Activated naive CD4-positive, alpha-beta T cell treated with anti-CD3 and anti-CD28 coated beads, Interleukin-2, amount 50 U/mL, for 72 hours (primary cell): ENCODE measurements at regions not wholly inside any gene's neighbourhood (a gene's known extent, or its start where the extent isn't known, plus 50 kb on each side); places are given as distances from the start of the nearest gene placed in this dataset.

Experiments used
- ATAC-seq, 2 donors: fragments of 150-1000 bp; cut with Tn5 transposase; 2 replicates each; pipeline ENCODE4 v1.10.0; 2021; ENCODE audit warnings: mild to moderate bottlenecking in 2 of 2, moderate library complexity in 2 of 2
- DNase-seq, 2 donors: peaks; one replicate each; pipeline ENCODE4 v3.0.0; 2021 to 2022; ENCODE audit warnings: low spot score in 2 of 2
- H3K27ac Mint-ChIP-seq, 2 donors: one replicate each; pipeline ENCODE4 v1.8.0; 2022; ENCODE audit warnings: mild to moderate bottlenecking in 2 of 2, mixed read lengths in 2 of 2
- H3K36me3 Mint-ChIP-seq, 2 donors: one replicate each; pipeline ENCODE4 v1.8.0; 2022; ENCODE audit warnings: mixed read lengths in 2 of 2
- H3K9me3 Mint-ChIP-seq, 2 donors: one replicate each; pipeline ENCODE4 v1.8.0; 2022; ENCODE audit warnings: mixed read lengths in 2 of 2

DNA sequence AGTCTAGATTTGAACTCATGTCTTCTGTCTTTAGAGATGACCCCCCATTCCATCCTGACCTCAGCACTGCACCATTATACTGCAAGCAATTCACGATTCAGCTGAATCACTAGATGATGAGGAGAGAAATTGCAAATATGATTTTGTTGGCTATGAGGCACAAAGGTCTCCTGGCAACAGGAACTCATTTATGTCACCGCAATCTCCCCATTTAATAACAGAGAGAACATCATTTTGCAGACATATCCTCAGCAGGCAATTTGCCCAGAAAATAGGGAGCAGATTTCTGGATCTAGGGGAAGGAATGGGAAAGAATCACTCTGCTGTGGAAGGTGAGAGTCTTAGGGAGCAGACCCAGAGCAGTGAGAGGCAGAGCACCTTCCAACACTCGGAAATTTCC is 303.0 kb downstream of the PAX1 start:
- H3K27ac Mint-ChIP-seq, result no peak overlapping the region
- peaks cover 0 to 23% of the 10 kb centered on the region in 2 donors for H3K36me3 Mint-ChIP-seq
- peaks cover 14 to 22% of the 10 kb centered on the region in 2 donors for H3K9me3 Mint-ChIP-seq
- DNase-seq (no peak), ATAC-seq (no peak)

DNA sequence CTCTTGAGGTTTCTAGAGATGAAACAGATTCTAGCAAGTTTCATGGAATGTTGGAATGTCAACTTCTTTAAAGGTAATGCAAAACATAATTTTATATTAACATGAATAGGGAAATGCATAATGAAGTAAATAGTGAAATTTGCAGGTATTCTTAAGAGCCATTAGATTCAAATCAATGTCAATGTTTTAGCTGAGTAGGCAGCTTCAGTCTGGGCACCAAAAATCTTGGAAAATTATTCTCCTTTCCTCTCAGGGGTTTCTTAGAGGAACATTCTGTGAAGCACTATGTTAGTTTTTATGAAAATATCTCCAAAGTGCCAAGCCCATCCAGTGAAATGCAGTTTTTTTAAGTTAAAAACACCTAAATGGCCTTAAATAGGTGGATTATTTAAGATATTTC is 300.8 kb downstream of the PAX1 start:
- Mint-ChIP-seq H3K36me3 (peaks cover 0 to 23% of the 10 kb centered on the region in 2 donors), H3K9me3 (peaks cover 22 to 25% of the 10 kb centered on the region in 2 donors), H3K27ac (no peak overlapping the region)
- no peak for DNase-seq
- ATAC-seq, result no peak

DNA sequence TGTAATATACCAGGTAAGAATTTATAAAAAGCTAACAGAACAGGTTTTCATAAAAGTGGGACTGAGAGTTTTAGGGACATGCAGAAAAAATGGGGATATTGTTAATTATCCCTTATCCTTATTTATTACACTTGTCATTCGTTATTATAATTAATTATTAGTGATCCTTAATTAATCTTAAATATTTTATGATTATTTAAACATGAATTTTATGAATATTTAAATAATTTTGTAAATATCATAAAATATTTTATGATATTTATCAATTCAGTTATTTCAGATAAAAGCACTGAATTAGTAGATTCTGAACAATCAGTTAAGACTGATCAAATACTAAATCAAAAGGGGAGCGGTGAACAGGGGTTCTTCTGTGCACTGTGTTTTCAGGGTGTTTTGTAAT is 300.1 kb downstream of the PAX1 start:
- DNase-seq (no peak), ATAC-seq (no peak)
- no peak overlapping the region for H3K27ac Mint-ChIP-seq
- H3K9me3 Mint-ChIP-seq, result peaks cover 22 to 23% of the 10 kb centered on the region in 2 donors
- H3K36me3 Mint-ChIP-seq, result peaks cover 0 to 22% of the 10 kb centered on the region in 2 donors

DNA sequence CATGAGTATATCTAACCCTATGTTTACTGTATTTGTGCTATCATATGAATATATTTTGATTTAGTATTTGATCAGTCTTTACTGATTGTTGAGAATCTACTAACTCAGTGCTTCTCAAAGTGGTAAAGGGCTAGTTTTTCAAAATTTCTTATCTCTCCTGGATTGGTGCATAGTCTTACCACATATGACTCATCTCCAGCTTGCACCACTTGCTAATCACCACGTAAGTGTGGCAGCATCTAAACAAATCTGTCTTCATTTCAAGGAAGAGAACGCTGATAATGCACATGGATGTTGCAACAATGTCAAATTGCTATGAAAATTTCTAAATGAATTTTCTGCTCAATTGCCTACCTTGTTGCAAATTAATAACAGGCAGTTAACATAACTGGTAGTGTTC is 299.5 kb downstream of the PAX1 start:
- DNase-seq, result no peak
- Mint-ChIP-seq H3K9me3 (peaks cover 21 to 22% of the 10 kb centered on the region in 2 donors), H3K27ac (no peak overlapping the region), H3K36me3 (peaks cover 0 to 17% of the 10 kb centered on the region in 2 donors)
- ATAC-seq, result no peak

DNA sequence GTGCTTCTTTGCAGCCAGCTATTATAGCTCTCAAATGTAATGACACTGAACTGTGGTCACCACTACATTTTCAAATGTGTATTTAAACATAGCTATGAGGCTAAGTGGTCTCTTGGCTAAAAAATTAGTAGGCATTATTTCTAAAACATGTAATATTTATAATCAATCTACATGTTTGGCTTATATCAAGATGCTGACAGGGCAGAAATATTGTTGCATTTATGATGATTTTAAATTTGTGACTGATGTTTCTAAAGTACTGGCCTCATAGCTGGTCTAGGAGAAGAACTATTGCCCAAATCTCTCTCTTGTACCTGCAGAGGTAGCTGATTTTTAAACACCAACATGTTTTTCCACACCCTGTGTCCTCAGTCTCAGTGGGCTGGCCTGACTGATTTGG is 298.2 kb downstream of the PAX1 start:
- no peak for ATAC-seq
- H3K27ac Mint-ChIP-seq, result no peak overlapping the region
- DNase-seq, result no peak
- peaks cover 0 to 10% of the 10 kb centered on the region in 2 donors for H3K36me3 Mint-ChIP-seq
- H3K9me3 Mint-ChIP-seq, result peaks cover 16 to 21% of the 10 kb centered on the region in 2 donors

DNA sequence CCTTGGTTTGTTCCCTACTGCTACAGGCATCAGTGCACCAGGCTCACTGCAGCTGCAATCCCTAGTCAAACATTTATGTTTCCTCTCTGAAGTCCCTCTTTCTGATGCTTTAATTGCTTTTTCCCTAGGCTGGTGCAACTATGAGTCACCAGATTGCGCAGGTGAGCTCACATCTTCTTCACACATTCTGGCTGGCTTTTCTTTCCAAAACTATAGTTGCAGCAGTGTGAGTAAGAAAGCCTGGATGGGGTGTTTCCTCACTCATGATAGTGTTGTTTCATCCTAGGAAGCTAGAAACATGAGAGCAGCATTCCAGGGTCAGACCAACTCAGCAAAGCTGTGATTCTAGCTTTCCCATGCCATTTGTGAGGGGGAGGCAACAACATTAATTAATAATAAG is 296.4 kb downstream of the PAX1 start:
- no peak for DNase-seq
- no peak for ATAC-seq
- Mint-ChIP-seq H3K27ac (no peak overlapping the region), H3K9me3 (peaks cover 11 to 16% of the 10 kb centered on the region in 2 donors), H3K36me3 (no peaks in the 10 kb centered on the region)

DNA sequence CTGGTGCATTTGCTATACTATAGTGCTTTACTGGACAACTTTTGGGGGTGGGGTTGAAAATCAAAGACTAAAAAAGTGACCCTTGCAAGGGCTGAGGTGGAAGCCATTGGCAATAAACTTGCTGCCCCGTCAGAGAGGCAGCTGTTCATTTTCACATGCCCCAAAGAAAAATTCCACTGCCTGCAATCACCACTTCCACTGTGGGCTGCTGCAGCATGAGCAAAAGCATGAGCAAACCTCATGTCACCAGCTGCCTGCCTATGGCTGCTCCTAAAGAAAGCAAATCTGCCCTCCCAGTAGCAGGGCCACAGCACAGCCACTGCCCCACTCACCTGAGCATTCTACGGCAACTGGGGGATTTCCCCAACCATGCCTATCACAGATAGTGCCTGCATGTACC is 290.0 kb downstream of the PAX1 start:
- peaks cover 13 to 27% of the 10 kb centered on the region in 2 donors for H3K9me3 Mint-ChIP-seq
- ATAC-seq (no peak), DNase-seq (no peak)
- no peak overlapping the region for H3K27ac Mint-ChIP-seq
- peaks cover 0 to 4% of the 10 kb centered on the region in 2 donors for H3K36me3 Mint-ChIP-seq

DNA sequence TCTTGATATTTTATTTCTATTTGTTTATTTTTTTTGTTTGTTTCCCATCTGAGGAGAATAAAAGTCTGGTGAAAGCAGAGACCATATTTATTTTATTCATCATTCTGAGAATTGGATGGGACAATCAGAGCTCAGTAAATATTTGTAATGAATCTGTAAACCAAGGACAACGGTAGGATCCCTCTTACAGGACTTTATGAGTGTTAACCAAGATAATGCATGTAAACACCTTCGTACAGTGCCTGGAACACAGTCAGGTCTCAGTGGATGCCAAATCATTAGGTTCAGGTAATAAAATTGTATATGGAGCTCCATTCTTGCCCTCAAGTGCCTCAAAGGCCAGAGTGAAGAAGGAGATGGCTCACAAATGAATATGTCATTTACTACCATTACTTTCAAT is 288.7 kb downstream of the PAX1 start:
- ATAC-seq (no peak), DNase-seq (no peak)
- H3K9me3 Mint-ChIP-seq, result peaks cover 13 to 29% of the 10 kb centered on the region in 2 donors
- H3K27ac Mint-ChIP-seq, result no peak overlapping the region
- H3K36me3 Mint-ChIP-seq, result peaks cover 0 to 4% of the 10 kb centered on the region in 2 donors

DNA sequence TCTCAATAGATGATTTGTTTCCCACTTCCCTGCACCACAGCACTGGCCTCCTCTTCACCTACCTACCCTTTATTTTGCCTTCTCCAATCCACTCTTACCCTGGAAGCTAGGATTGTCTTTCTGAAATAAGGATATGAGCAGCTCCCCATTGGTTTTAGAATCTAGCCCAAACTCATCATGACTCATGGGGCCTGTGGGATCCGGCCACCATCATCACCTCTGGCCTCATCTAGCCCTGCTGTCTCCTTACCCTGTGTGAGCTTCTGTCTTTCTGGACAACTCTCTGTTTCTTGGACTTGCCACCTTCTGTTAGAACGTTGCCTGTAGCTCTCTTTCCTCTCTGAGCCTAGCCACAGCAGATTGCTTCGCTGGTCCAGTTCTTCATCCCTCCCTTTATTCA is 277.1 kb downstream of the PAX1 start:
- H3K36me3 Mint-ChIP-seq, result no peaks in the 10 kb centered on the region
- no peak for ATAC-seq
- H3K27ac Mint-ChIP-seq, result no peak overlapping the region
- no peak for DNase-seq
- peaks cover 20 to 41% of the 10 kb centered on the region in 2 donors for H3K9me3 Mint-ChIP-seq

DNA sequence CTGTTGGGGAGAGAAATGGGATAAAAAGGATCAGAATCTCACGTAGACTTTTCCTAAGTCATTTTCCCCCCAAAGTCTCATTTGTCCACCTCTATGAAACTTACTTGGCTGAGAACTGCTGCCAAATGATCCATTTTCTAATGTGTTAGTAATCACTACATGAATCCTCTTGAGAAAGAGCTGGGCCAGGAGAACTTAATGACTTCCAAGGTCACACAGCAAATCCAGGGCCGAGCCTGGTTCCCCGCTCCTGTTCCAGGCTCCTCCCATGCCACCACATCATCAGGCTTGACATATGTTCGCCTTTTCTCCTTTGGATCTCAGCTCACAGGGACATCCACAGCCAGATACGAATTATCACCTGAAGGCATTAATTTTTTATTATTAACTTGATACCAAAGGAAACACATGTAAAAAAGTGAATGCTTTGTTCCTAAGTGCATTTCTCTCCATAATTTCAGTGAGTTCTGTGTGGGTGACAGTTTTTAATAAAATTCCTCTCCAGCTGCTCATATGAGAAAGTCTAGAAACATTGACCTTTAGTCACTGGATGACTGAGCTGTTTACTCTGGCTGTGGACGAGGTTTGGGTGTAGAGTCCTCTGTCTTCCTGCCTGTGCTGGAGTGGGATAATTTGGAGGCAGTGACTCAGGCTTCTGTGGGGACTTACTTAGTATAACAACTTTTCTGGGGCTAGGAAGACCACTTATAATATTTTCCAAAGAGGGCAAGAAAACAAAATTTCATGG is 276.3 kb downstream of the PAX1 start:
- no peak overlapping the region for H3K27ac Mint-ChIP-seq
- H3K9me3 Mint-ChIP-seq, result peaks cover 20 to 39% of the 10 kb centered on the region in 2 donors
- ATAC-seq (no peak), DNase-seq (no peak)
- H3K36me3 Mint-ChIP-seq, result no peaks in the 10 kb centered on the region

DNA sequence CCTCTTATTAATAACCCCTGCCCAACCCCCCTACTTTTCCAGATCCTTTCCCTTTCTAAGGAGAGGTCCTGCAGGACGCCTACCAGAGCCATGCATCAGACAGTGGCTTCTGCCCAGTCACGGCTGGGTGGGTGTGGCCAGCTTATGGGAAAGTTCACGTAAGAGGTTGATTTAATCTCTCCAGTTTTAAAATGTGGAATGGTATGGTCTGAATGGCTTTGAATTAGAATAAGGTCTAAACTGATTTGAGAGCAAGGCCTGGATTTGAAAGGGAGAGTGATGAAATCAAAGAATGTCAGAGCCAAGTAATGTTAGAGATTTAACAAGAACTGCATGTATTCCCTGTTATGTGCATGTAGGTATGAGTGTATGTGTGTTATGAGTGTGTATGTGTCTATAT is 275.7 kb downstream of the PAX1 start:
- Mint-ChIP-seq H3K27ac (no peak overlapping the region), H3K9me3 (peaks cover 24 to 34% of the 10 kb centered on the region in 2 donors), H3K36me3 (no peaks in the 10 kb centered on the region)
- DNase-seq (no peak), ATAC-seq (no peak)

DNA sequence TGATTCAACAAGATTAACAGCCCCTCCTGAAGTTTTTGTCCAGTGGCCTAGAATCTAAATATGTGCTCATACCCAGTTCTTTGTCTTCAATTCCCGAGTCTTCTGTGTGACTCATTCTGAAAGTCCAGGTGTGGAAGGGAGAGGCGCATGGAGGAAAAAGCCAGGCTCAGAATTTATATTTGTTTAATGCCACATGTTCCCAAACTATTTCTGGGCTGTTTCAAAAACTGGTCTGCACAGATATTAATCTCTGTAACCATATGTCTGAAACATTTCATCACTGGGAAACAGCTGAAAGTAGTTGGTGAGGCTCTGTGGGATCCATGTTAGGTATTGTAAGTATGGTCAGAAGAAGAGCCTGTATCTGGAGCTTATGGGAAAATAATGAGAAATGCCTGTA is 266.0 kb downstream of the PAX1 start:
- H3K27ac Mint-ChIP-seq, result no peak overlapping the region
- ATAC-seq, result no peak
- no peak for DNase-seq
- no peaks in the 10 kb centered on the region for H3K36me3 Mint-ChIP-seq
- H3K9me3 Mint-ChIP-seq, result peaks cover 0 to 17% of the 10 kb centered on the region in 2 donors

DNA sequence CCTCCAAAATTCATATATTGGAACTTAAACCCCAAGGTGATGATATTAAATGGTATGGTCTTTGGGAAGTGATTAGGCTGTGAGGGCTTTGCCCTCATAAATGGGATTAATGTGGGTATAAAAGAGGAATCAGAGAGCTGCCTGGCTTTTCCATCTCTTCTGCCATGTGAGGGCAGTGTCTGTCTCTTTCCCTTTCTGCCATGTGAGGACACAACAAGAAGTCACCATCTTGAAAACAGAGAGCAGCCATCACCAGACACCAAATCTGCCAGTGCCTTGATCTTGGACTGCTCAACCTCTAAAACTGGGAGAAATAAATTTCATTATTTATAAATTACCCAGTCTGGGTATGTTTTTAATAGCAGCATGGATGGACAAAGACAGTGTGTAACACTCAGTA is 263.0 kb downstream of the PAX1 start:
- DNase-seq, result no peak
- H3K27ac Mint-ChIP-seq, result no peak overlapping the region
- ATAC-seq, result no peak
- no peaks in the 10 kb centered on the region for H3K36me3 Mint-ChIP-seq
- H3K9me3 Mint-ChIP-seq, result peaks cover 0 to 7% of the 10 kb centered on the region in 2 donors

DNA sequence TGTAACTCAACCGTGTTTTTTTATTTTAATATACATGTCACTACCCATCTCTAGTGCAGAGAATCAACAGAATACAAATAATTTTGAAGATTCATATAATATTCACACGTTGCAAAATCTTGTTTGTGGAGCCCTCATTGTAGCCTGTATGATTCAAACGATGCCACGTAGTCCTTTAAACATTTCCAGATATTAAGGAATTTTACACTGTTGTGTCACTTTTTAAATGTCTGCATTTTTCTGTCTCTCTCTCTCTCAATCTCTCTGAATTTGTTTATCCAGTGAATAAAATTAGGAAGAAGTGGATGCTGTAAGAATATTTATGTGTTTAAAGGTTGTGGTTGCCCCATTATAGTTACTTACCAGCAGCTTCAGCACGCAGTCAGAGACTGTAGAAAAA is 262.0 kb downstream of the PAX1 start:
- DNase-seq (no peak), ATAC-seq (no peak)
- no peak overlapping the region for H3K27ac Mint-ChIP-seq
- H3K36me3 Mint-ChIP-seq, result no peaks in the 10 kb centered on the region
- peaks cover 0 to 3% of the 10 kb centered on the region in 2 donors for H3K9me3 Mint-ChIP-seq

DNA sequence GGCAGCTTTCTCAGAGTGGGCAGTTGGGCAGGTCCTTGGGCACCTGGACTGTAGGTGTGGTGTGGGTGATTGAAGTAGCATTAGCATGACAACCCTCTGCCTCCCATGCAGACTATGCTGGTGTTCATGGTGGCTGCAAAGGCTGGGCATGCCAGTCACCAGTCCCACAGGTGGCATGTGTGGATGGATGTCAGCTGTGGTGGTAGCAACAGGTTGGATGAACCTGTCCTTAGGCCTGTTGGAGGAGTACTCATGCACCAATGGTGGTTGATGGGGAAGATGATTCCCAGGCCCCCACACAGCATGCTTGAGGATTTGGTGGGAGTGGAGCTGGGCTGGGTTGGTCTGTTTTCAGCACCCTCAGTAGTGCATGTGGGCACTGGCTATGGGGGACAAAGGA is 251.1 kb downstream of the PAX1 start:
- DNase-seq (no peak), ATAC-seq (no peak)
- no peak overlapping the region for H3K27ac Mint-ChIP-seq
- peaks cover 12 to 15% of the 10 kb centered on the region in 2 donors for H3K9me3 Mint-ChIP-seq
- peaks cover 0 to 8% of the 10 kb centered on the region in 2 donors for H3K36me3 Mint-ChIP-seq

DNA sequence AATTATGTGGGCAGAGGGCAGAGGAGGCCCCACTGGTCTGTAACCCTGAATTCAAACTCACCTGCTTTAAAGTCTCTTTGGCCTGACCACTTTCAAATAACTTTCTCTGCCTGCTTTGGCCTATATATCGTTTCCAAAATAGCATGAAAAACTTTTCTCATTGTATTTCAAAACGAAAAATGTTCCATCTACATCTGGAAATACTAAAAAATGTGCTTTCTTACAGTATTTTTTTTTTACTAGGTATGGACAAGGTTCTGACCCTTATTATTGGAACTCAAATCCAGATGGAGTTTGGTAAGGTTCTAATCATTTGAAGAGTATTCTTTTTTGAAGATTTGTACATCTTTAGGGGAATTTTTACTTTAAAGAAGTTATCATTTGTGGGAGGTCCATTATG is 241.9 kb downstream of the PAX1 start:
- peaks cover 4% of the 10 kb centered on the region in 2 donors for H3K36me3 Mint-ChIP-seq
- no peak for DNase-seq
- ATAC-seq, result no peak
- no peak overlapping the region for H3K27ac Mint-ChIP-seq
- peaks cover 14 to 19% of the 10 kb centered on the region in 2 donors for H3K9me3 Mint-ChIP-seq

DNA sequence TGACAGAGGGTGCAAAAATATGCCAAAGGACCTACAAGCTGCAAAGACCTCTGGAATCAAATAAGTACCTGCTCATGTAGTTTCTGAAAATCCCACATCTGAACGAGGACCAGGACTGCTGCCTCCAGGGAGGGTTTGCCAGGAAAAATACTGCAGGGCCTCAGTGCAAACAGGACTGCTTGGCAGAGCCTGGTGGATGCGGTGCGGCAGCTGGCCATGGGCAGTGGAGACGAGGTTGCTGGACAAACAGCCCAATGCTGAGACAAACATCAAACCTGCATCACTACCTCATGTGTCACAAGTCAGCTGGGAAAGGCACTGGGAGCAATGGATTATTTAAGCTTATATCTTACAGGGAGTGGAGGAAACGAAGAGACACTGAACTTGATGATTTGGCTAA is 238.8 kb downstream of the PAX1 start:
- no peak for ATAC-seq
- Mint-ChIP-seq H3K36me3 (peaks cover 4% of the 10 kb centered on the region in 2 donors), H3K9me3 (peaks cover 15% of the 10 kb centered on the region in 2 donors)

More for the DNA sequence above, 238.8 kb downstream of the PAX1 start:
- H3K27ac Mint-ChIP-seq, result no peak overlapping the region
- DNase-seq, result no peak
